Posterior cingulate gyrus (tissue), 11 donors: ENCODE measurements at regions not wholly inside any gene's neighbourhood (a gene's known extent, or its start where the extent isn't known, plus 50 kb on each side); places are given as distances from the start of the nearest gene placed in this dataset.

ENCODE experiments used
- DNase-seq, 10 donors: peaks; one replicate each; pipeline versions ENCODE4 v3.0.0 to v3.0.0-alpha.2; 2020 to 2021; ENCODE audit warnings: mixed read lengths in 3 of 10
- intact Hi-C: fragments of 100-400 bp; cut with DNase I; formaldehyde crosslinking; loops from one replicate; pipeline ENCODE4 v1.15.1; 2023

DNA sequence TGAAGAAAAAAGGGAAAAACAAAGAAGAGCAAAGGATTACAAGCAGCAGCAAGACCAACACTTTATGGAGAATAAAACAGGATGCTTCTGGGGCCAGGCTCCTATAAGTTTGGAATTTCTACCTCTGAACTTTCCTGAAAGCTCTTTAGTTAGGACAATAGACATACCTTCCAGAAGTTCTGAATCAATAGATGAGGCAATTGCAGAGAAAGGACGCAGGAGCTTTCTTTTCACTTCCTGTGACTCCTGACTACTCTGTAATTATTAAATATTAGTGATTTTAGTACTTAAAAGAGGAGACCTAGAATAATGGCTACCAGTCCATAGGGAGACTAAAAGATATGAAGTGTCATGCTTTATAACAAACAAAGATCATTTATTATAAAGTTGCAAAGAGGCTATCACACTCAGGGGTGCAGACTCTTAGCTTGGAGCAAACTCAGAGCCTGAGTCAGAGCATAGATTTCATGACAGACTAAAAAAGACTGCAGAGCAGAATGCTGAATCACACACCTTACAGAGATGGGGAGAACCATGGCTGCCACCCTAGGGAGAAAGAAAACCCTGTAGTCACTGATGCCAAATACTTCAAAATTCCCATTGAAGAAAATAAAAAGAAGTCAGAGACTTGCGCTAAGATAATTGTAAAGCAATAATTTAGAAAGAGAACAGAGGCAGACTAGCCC is 52.5 kb upstream of the FAM136A start:
- intact Hi-C loops: no loop called here
- no peak for DNase-seq
